ENCODE measurements at regions not wholly inside any gene's neighbourhood (a gene's known extent, or its start where the extent isn't known, plus 50 kb on each side); places are given as distances from the start of the nearest gene placed in this dataset.

GRCh38 chr3:19093084-19093483, 55.2 kb upstream of the KCNH8 start:
- H3K27me3 ChIP-seq, result no peaks in the 10 kb centered on the region
- no peaks in the 10 kb centered on the region for H3K9me3 ChIP-seq
- no peak for TF ChIP-seq POLR2A (IDR thresholded peaks at IDR 0.05)
- TF ChIP-seq, protein P1, sequence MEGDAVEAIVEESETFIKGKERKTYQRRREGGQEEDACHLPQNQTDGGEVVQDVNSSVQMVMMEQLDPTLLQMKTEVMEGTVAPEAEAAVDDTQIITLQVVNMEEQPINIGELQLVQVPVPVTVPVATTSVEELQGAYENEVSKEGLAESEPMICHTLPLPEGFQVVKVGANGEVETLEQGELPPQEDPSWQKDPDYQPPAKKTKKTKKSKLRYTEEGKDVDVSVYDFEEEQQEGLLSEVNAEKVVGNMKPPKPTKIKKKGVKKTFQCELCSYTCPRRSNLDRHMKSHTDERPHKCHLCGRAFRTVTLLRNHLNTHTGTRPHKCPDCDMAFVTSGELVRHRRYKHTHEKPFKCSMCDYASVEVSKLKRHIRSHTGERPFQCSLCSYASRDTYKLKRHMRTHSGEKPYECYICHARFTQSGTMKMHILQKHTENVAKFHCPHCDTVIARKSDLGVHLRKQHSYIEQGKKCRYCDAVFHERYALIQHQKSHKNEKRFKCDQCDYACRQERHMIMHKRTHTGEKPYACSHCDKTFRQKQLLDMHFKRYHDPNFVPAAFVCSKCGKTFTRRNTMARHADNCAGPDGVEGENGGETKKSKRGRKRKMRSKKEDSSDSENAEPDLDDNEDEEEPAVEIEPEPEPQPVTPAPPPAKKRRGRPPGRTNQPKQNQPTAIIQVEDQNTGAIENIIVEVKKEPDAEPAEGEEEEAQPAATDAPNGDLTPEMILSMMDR (IDR thresholded peaks at IDR 0.05), result no peak
- H3K4me1 ChIP-seq, result no peaks in the 10 kb centered on the region
- intact Hi-C loops (cut with DNase I; ENCODE audit: low total_unique reads), result no loop called here
- no peaks in the 10 kb centered on the region for H3K36me3 ChIP-seq (ENCODE audit: low read depth, missing control alignments)
- H3K27ac ChIP-seq, result no peak overlapping the region
- 77 to 85% methylated on average over 4 of the region's 4 CpGs for WGBS, 2 donors
- H3K4me3 ChIP-seq, result no peak overlapping the region
- DNase-seq, result no peak

DNA sequence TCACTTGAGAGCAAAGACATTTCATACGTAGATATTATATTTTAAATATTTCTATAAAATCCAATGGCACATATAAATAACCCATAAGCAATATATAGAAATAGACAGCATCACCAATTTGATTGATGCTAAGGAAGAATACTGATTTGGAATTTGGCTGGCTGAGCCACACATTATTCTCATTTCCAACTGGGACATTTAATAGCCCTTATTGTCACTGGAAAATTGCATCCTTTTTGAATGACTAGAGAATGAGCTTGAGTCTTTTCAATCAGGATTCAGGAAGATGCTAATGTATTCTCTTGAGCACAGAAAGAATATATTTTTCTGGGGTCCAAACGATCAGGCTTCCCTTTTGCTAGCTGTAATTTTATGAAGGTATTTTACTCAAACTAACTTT, 70.9 kb upstream of the KCNH8 start:
- no peaks in the 10 kb centered on the region for H3K27me3 ChIP-seq
- no peaks in the 10 kb centered on the region for H3K9me3 ChIP-seq
- intact Hi-C loops (cut with DNase I; ENCODE audit: low total_unique reads), result no loop called here
- TF ChIP-seq, protein P1 (IDR thresholded peaks at IDR 0.05), result no peak
- TF ChIP-seq POLR2A (IDR thresholded peaks at IDR 0.05), result no peak
- H3K36me3 ChIP-seq (ENCODE audit: low read depth, missing control alignments), result no peaks in the 10 kb centered on the region
- H3K4me3 ChIP-seq, result no peak overlapping the region
- DNase-seq, result no peak
- H3K4me1 ChIP-seq, result no peaks in the 10 kb centered on the region
- WGBS, 2 donors, result 80 to 86% methylated on average over 2 of the region's 2 CpGs
- no peak overlapping the region for H3K27ac ChIP-seq

GRCh38 chr3:19075037-19075436, 73.3 kb upstream of the KCNH8 start:
- Histone ChIP-seq H3K4me1 (no peaks in the 10 kb centered on the region), H3K27ac (no peak overlapping the region), H3K9me3 (no peaks in the 10 kb centered on the region), H3K36me3 (ENCODE audit: low read depth, missing control alignments) (no peaks in the 10 kb centered on the region), H3K4me3 (no peak overlapping the region), H3K27me3 (no peaks in the 10 kb centered on the region)
- no peak for DNase-seq
- intact Hi-C loops (cut with DNase I; ENCODE audit: low total_unique reads), result no loop called here
- WGBS, 2 donors, result 96 to 100% methylated on average over 1 to 2 of the region's 2 CpGs
- TF ChIP-seq, protein P1 (IDR thresholded peaks at IDR 0.05), result no peak
- TF ChIP-seq POLR2A (IDR thresholded peaks at IDR 0.05), result no peak

GRCh38 chr3:19074257-19074900, 73.9 kb upstream of the KCNH8 start:
- Histone ChIP-seq H3K36me3 (ENCODE audit: low read depth, missing control alignments) (no peaks in the 10 kb centered on the region), H3K4me1 (no peaks in the 10 kb centered on the region), H3K9me3 (no peaks in the 10 kb centered on the region), H3K27me3 (no peaks in the 10 kb centered on the region), H3K27ac (no peak overlapping the region), H3K4me3 (no peak overlapping the region)
- intact Hi-C loops (cut with DNase I; ENCODE audit: low total_unique reads), result no loop called here
- 34 to 57% methylated on average over 2 of the region's 2 CpGs for WGBS, 2 donors
- no peak for DNase-seq
- no peak for TF ChIP-seq POLR2A (IDR thresholded peaks at IDR 0.05)
- TF ChIP-seq, protein P1 (IDR thresholded peaks at IDR 0.05), result no peak
